Body of pancreas (tissue), 4 donors: ENCODE measurements at regions not wholly inside any gene's neighbourhood (a gene's known extent, or its start where the extent isn't known, plus 50 kb on each side); places are given as distances from the start of the nearest gene placed in this dataset.

Experiments used
- ATAC-seq: fragments of 150-250 bp; one replicate; pipeline ENCODE4 v1.9.1; 2016
- DNase-seq, 4 donors: peaks; one replicate each; pipeline ENCODE4 v3.0.0-alpha.2; 2019
- H3K27ac ChIP-seq, 4 donors: fragments of 200-600 bp; sonication (generic); 1 replicate in 3 of 4; 2 replicates in 1 of 4; pipeline versions ENCODE4 v1.5.1 to v1.6.1; 2016 to 2019; ENCODE audit warnings: mild to moderate bottlenecking in 1 of 4, mixed read lengths in 1 of 4, moderate library complexity in 1 of 4
- H3K27me3 ChIP-seq, 2 donors: fragments of 200-600 bp; sonication (generic); one replicate each; pipeline ENCODE4 v1.6.0; 2016; ENCODE audit warnings: mild to moderate bottlenecking in 1 of 2
- H3K36me3 ChIP-seq, 2 donors: fragments of 200-600 bp; sonication (generic); replicated peaks in 1 of 2; 2 replicates each; pipeline ENCODE4 v1.5.1; 2016; ENCODE audit warnings: low read depth in 2 of 2; ENCODE audit not compliant: insufficient read depth in 1 of 2
- H3K4me1 ChIP-seq: fragments of 200-600 bp; sonication (generic); one replicate; pipeline ENCODE4 v1.6.0; 2016
- H3K4me3 ChIP-seq, 2 donors: fragments of 200-600 bp; sonication (generic); 1 replicate in 1 of 2; 2 replicates in 1 of 2; pipeline ENCODE4 v1.5.1; 2016 to 2019
- H3K9me3 ChIP-seq, 3 donors: fragments of 200-600 bp; sonication (generic); 1 replicate in 2 of 3; 2 replicates in 1 of 3; pipeline ENCODE4 v1.5.1; 2016
- CTCF ChIP-seq, 7 experiments: fragments of 450-650 bp in 4 of 7; fragments of 200-600 bp in 3 of 7; sonication (generic) in 3 of 7; IDR thresholded peaks; one replicate each; pipeline ENCODE4 v1.5.1; 2016 to 2019; ENCODE audit warnings: antibody characterized with exemption in 7 of 7
- POLR2A ChIP-seq, 3 donors: fragments of 450-650 bp; IDR thresholded peaks; one replicate each; pipeline ENCODE4 v1.6.1; 2016; ENCODE audit warnings: antibody characterized with exemption in 3 of 3, mild to moderate bottlenecking in 2 of 3
- WGBS, 2 donors: methylation state at CpG; one replicate each; pipeline ENCODE4 v1.1.5; 2017; 5-methylcytosine and 5-hydroxymethylcytosine counted together
- intact Hi-C: fragments of 100-400 bp; cut with DNase I; formaldehyde crosslinking; loops from one replicate; pipeline ENCODE4 v1.15.1; 2023

- ATAC-seq (no peak), DNase-seq (no peak)
- Histone ChIP-seq H3K4me3 (no peak overlapping the region), H3K4me1 (no peaks in the 10 kb centered on the region), H3K36me3 (no peaks in the 10 kb centered on the region), H3K9me3 (no peaks in the 10 kb centered on the region), H3K27me3 (no peaks in the 10 kb centered on the region), H3K27ac (no peak overlapping the region)
- WGBS, 2 donors = 47 to 53% methylated on average over 2 of the region's 2 CpGs
- intact Hi-C loops = no loop called here
- TF ChIP-seq POLR2A (IDR thresholded peaks at IDR 0.05) (no peak), CTCF (IDR thresholded peaks at IDR 0.05) (no peak)
These were observed 160.1 kb upstream of the CPNE8 start for GRCh38 chr12:39065455-39065854.

- DNase-seq (no peak), ATAC-seq (no peak)
- no peak for TF ChIP-seq POLR2A (IDR thresholded peaks at IDR 0.05)
- TF ChIP-seq CTCF (IDR thresholded peaks at IDR 0.05) = no peak
- no peak overlapping the region for H3K27ac ChIP-seq
- no peaks in the 10 kb centered on the region for H3K4me1 ChIP-seq
- no peaks in the 10 kb centered on the region for H3K27me3 ChIP-seq
- H3K36me3 ChIP-seq = no peaks in the 10 kb centered on the region
- intact Hi-C loops = no loop called here
- no peak overlapping the region for H3K4me3 ChIP-seq
- 22 to 36% methylated on average over 7 of the region's 7 CpGs for WGBS, 2 donors
- no peaks in the 10 kb centered on the region for H3K9me3 ChIP-seq
These were observed 159.3 kb upstream of the CPNE8 start for GRCh38 chr12:39064708-39065107.

DNA sequence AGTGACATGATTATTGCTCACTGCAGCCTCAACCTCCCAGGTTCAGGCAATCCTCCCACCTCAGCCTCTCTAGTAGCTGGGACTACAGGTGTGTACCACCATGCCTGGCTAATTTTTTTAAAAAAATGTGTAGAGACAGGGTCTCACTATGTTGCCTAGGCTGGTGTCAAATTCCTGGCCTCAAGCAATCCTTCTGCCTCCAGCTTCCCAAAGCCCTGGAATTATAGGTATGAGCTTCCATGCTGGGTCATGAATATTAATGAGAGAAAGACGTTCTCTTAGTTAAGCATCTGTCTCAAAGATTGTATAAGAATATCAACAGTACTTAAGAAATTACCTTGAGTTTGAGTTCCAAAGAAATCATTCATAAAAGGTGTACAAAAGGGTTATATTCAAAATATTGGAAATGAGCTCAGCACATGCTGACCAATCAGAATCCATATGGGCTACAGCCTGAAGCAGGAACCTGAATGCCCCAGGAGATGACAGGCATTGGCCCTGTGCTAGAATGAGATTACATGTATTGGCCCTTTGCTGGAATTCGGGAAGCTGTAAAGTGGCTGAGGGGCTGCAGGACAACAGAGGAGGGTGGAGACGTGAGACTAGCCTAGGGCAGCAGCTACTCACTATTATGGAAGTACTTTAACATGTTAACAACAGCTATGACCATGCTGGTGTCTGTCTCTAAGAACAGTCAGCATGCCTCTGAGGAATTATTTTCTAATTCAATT, 157.0 kb upstream of the CPNE8 start:
- TF ChIP-seq POLR2A (IDR thresholded peaks at IDR 0.05) (no peak), CTCF (IDR thresholded peaks at IDR 0.05) (no peak)
- Histone ChIP-seq H3K4me1 (no peaks in the 10 kb centered on the region), H3K27me3 (no peaks in the 10 kb centered on the region), H3K9me3 (no peaks in the 10 kb centered on the region), H3K27ac (no peak overlapping the region), H3K4me3 (no peak overlapping the region), H3K36me3 (no peaks in the 10 kb centered on the region)
- DNase-seq = no peak
- 46 to 50% methylated on average over 3 of the region's 3 CpGs for WGBS, 2 donors
- no peak for ATAC-seq
- intact Hi-C loops = no loop called here

- intact Hi-C loops = no loop called here
- Histone ChIP-seq H3K27me3 (no peaks in the 10 kb centered on the region), H3K4me3 (no peak overlapping the region), H3K4me1 (no peaks in the 10 kb centered on the region), H3K36me3 (no peaks in the 10 kb centered on the region), H3K27ac (no peak overlapping the region), H3K9me3 (no peaks in the 10 kb centered on the region)
- ATAC-seq = no peak
- no peak for DNase-seq
- TF ChIP-seq CTCF (IDR thresholded peaks at IDR 0.05) = no peak
- TF ChIP-seq POLR2A (IDR thresholded peaks at IDR 0.05) = no peak
- 59 to 66% methylated on average over 7 of the region's 7 CpGs for WGBS, 2 donors
These were observed 156.2 kb upstream of the CPNE8 start for GRCh38 chr12:39061576-39061975.

- TF ChIP-seq CTCF (IDR thresholded peaks at IDR 0.05) (no peak), POLR2A (IDR thresholded peaks at IDR 0.05) (no peak)
- intact Hi-C loops = no loop called here
- DNase-seq = no peak
- no peak overlapping the region for H3K4me3 ChIP-seq
- H3K27ac ChIP-seq = no peak overlapping the region
- no peak for ATAC-seq
- no peaks in the 10 kb centered on the region for H3K27me3 ChIP-seq
- no peaks in the 10 kb centered on the region for H3K4me1 ChIP-seq
- no peaks in the 10 kb centered on the region for H3K9me3 ChIP-seq
- no peaks in the 10 kb centered on the region for H3K36me3 ChIP-seq
These were observed 143.0 kb upstream of the CPNE8 start for GRCh38 chr12:39048395-39048794.
